Stimulated activated CD8-positive, alpha-beta memory T cell treated with anti-CD3 and anti-CD28 coated beads, Interleukin-4, amount 100 ng/mL, for 1 hour (primary cell): ENCODE measurements at regions not wholly inside any gene's neighbourhood (a gene's known extent, or its start where the extent isn't known, plus 50 kb on each side); places are given as distances from the start of the nearest gene placed in this dataset.
"Not testable (repeated sequence)": the region's sequence is repeated elsewhere in the genome, so short reads cannot be mapped to it uniquely, and the experiment has no call there.

Experiments used
- DNase-seq, 2 donors: peaks; one replicate each; pipeline ENCODE4 v3.0.0-alpha.2; 2020; ENCODE audit warnings: low read depth in 2 of 2, low spot score in 1 of 2

DNA sequence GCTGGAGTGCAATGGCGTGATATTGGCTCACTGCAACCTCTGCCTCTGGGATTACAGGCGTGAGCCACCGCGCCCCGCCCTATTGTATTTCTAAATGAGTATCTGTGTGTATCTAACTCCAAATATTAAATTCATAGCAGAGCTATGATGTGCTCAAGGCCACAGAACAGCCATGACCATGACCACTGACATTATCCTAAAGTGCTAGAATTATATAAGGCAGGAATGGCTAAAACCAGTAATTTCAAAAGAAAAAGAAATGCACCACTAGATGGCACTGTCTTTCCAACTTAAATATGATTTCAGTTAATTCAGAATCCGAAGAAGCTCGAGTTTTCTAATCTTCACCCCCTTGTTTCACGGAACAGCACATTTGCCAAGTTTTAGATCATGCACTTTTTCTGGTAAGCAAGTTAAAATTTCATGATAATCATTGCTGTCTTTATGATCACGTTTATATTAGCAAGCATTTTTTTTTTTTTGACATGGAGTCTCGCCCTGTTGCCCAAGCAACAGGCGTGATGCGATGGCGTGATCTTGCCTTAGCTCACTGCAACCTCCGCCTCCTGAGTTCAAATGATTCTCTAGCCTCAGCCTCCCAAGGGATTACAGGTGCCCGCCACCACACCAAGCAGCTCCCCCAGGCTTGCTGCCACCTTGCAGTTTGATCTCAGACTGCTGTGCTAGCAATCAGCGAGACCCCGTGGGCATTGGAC lies 65.3 kb downstream of the OR13A1 start:
- no peak for DNase-seq

DNA sequence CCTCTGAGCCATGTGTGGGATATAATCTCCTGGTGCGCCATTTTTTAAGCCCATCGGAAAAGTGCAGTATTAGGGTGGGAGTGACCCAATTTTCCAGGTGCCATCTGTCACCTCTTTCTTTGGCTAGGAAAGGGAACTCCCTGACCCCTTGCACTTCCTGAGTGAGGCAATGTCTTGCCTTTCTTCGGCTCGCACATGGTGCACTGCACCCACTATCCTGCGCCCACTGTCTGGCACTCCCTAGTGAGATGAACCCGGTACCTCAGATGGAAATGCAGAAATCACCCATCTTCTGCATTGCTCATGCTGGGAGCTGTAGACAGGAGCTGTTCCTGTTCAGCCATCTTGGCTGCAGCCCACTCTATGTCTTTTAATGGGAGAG lies 64.7 kb downstream of the OR13A1 start:
- not testable (repeated sequence) for DNase-seq
